Mesenchymal stem cell (in vitro differentiated cells and primary cell): ENCODE measurements at regions not wholly inside any gene's neighbourhood (a gene's known extent, or its start where the extent isn't known, plus 50 kb on each side); places are given as distances from the start of the nearest gene placed in this dataset.

ENCODE experiments used
- DNase-seq: peaks from one replicate; pipeline ENCODE4 v3.0.0-alpha.2; 2013
- H2AFZ ChIP-seq: one replicate; pipeline ENCODE4 v1.6.1; 2013; ENCODE audit warnings: low read depth, mild to moderate bottlenecking, control low read depth, inconsistent platforms, low read length, moderate library complexity
- H2AK5ac ChIP-seq: 2 replicates; pipeline ENCODE4 v1.6.1; 2013; ENCODE audit warnings: low read length, moderate library complexity, mild to moderate bottlenecking, inconsistent platforms; ENCODE audit not compliant: severe bottlenecking
- H2BK120ac ChIP-seq: one replicate; pipeline ENCODE4 v1.6.1; 2013; ENCODE audit warnings: low read depth, mild to moderate bottlenecking, inconsistent platforms, low read length, moderate library complexity
- H2BK12ac ChIP-seq, 2 experiments: one replicate each; pipeline ENCODE4 v1.6.1; 2013; ENCODE audit warnings: inconsistent platforms in 2 of 2, low read length in 2 of 2, mild to moderate bottlenecking in 2 of 2, moderate library complexity in 2 of 2, control low read depth in 1 of 2
- H2BK15ac ChIP-seq: one replicate; pipeline ENCODE4 v1.6.1; 2013; ENCODE audit warnings: mild to moderate bottlenecking, low read depth, inconsistent platforms; ENCODE audit not compliant: poor library complexity, severe bottlenecking
- H2BK5ac ChIP-seq: 2 replicates; pipeline ENCODE4 v1.6.1; 2013; ENCODE audit warnings: low read depth, mild to moderate bottlenecking, low read length, control low read depth, inconsistent platforms; ENCODE audit not compliant: poor library complexity, severe bottlenecking
- H3K14ac ChIP-seq, 2 experiments: one replicate each; pipeline ENCODE4 v1.6.1; 2013; ENCODE audit warnings: inconsistent platforms in 2 of 2, low read length in 2 of 2, control low read depth in 1 of 2, mild to moderate bottlenecking in 1 of 2, moderate library complexity in 1 of 2
- H3K18ac ChIP-seq, 2 experiments: one replicate each; pipeline ENCODE4 v1.6.1; 2013; ENCODE audit warnings: inconsistent platforms in 2 of 2, low read length in 2 of 2, control low read depth in 1 of 2, low read depth in 1 of 2, mild to moderate bottlenecking in 1 of 2
- H3K23ac ChIP-seq, 2 experiments: one replicate each; pipeline ENCODE4 v1.6.1; 2013; ENCODE audit warnings: inconsistent platforms in 2 of 2, low read length in 2 of 2, mild to moderate bottlenecking in 2 of 2, moderate library complexity in 2 of 2, control low read depth in 1 of 2
- H3K27ac ChIP-seq: 2 replicates; pipeline ENCODE4 v1.5.1; 2013; ENCODE audit warnings: mild to moderate bottlenecking, moderate library complexity, low read length, control low read depth, inconsistent platforms; ENCODE audit not compliant: poor library complexity, severe bottlenecking
- H3K27me3 ChIP-seq, 2 experiments: 2 replicates each; pipeline versions ENCODE4 v1.6.1 to v1.7.0; 2013; ENCODE audit warnings: low read length in 2 of 2, mild to moderate bottlenecking in 2 of 2, moderate library complexity in 2 of 2, control low read depth in 1 of 2, inconsistent platforms in 1 of 2; ENCODE audit not compliant: control insufficient read depth in 1 of 2, insufficient read depth in 1 of 2
- H3K36me3 ChIP-seq, 2 experiments: 2 replicates each; pipeline versions ENCODE4 v1.6.1 to v1.7.0; 2013; ENCODE audit warnings: low read length in 2 of 2, control low read depth in 1 of 2, inconsistent platforms in 1 of 2, low read depth in 1 of 2, mild to moderate bottlenecking in 1 of 2; ENCODE audit not compliant: insufficient read depth in 2 of 2, control insufficient read depth in 1 of 2
- H3K4ac ChIP-seq, 2 experiments: one replicate each; pipeline ENCODE4 v1.6.1; 2013; ENCODE audit warnings: inconsistent platforms in 2 of 2, low read length in 2 of 2, mild to moderate bottlenecking in 2 of 2, moderate library complexity in 2 of 2, control low read depth in 1 of 2, low read depth in 1 of 2
- H3K4me1 ChIP-seq: 2 replicates; pipeline ENCODE4 v1.6.1; 2013; ENCODE audit warnings: low read depth, low read length, control low read depth; ENCODE audit not compliant: control insufficient read depth, insufficient read depth
- H3K4me2 ChIP-seq: 2 replicates; pipeline ENCODE4 v1.6.1; 2013; ENCODE audit warnings: low read length, mild to moderate bottlenecking, inconsistent platforms; ENCODE audit not compliant: poor library complexity, severe bottlenecking
- H3K4me3 ChIP-seq, 2 experiments: 2 replicates each; pipeline versions ENCODE4 v1.5.1 to v1.7.0; 2013; ENCODE audit warnings: low read length in 2 of 2, mild to moderate bottlenecking in 2 of 2, control low read depth in 1 of 2, low read depth in 1 of 2; ENCODE audit not compliant: insufficient read depth in 1 of 2
- H3K79me1 ChIP-seq: replicated peaks from 2 replicates; pipeline ENCODE4 v1.6.1; 2013; ENCODE audit warnings: mild to moderate bottlenecking, control low read depth, low read length, inconsistent platforms; ENCODE audit not compliant: poor library complexity, severe bottlenecking
- H3K9ac ChIP-seq: 2 replicates; pipeline ENCODE4 v1.7.0; 2013; ENCODE audit warnings: mild to moderate bottlenecking, low read length, moderate library complexity
- H3K9me3 ChIP-seq: 2 replicates; pipeline ENCODE4 v1.7.0; 2013; ENCODE audit warnings: mild to moderate bottlenecking, low read length; ENCODE audit not compliant: control insufficient read depth
- H4K8ac ChIP-seq: one replicate; pipeline ENCODE4 v1.6.1; 2013; ENCODE audit warnings: inconsistent platforms, mild to moderate bottlenecking, low read length, moderate library complexity
- H4K91ac ChIP-seq: one replicate; pipeline ENCODE4 v1.6.1; 2013; ENCODE audit warnings: mild to moderate bottlenecking, low read length, inconsistent platforms
- WGBS: methylation state at CpG from one replicate; pipeline ENCODE4 v1.1.7; 2013; ENCODE audit warnings: mixed read lengths; 5-methylcytosine and 5-hydroxymethylcytosine counted together

DNA sequence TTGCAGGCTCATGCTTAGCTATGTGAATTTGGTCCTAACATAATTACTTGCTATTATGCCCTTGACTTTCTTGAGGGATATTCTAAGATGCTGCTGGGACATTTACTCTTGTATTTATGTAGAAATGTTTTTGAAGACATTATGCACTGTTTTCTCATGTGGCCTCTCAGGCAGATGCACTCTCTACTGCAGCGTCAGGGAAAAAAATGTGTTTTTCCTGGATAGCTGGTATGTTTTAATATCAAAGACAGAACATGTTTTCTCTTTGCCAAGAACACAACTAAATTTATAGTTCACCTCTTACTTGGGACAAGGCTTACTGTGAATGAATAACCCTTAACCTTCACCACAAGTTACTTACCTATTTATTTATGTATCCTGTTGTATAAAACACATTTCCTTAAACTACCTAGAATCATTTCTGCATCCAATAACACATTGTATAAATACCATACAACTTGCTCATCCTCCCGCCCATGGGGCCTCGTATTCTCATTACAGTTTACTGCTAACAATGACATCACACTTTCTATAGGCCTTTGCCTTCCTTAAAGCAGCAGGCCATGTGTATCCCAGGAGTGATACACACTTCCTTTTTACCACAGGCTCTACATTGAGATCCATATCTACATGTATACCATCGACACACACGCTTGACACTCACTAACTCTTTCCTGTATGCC lies 178.7 kb downstream of the SLIT2 start:
- H2BK5ac ChIP-seq, result no peak overlapping the region
- H3K79me1 ChIP-seq, result no peaks in the 10 kb centered on the region
- H3K4me2 ChIP-seq, result no peak overlapping the region
- no peak overlapping the region for H2AFZ ChIP-seq
- WGBS, result 29% methylated on average over 4 of the region's 5 CpGs
- H3K36me3 ChIP-seq, result no peaks in the 10 kb centered on the region
- H3K9me3 ChIP-seq, result no peaks in the 10 kb centered on the region
- H3K18ac ChIP-seq, result no peak overlapping the region
- no peak overlapping the region for H2BK120ac ChIP-seq
- peak; percentile 32 for DNase-seq
- no peak overlapping the region for H3K4me3 ChIP-seq
- no peak overlapping the region for H4K91ac ChIP-seq
- no peak overlapping the region for H3K23ac ChIP-seq
- no peak overlapping the region for H2BK15ac ChIP-seq
- no peak overlapping the region for H3K4ac ChIP-seq
- H3K9ac ChIP-seq, result peak overlapping the region; percentile 87
- H2AK5ac ChIP-seq, result no peak overlapping the region
- peak overlapping the region in 1 of 2 experiments; percentile 1 for H3K14ac ChIP-seq
- H2BK12ac ChIP-seq, result no peak overlapping the region
- H3K27me3 ChIP-seq, result no peaks in the 10 kb centered on the region
- H3K4me1 ChIP-seq, result no peaks in the 10 kb centered on the region
- H4K8ac ChIP-seq, result no peak overlapping the region
- no peak overlapping the region for H3K27ac ChIP-seq

DNA sequence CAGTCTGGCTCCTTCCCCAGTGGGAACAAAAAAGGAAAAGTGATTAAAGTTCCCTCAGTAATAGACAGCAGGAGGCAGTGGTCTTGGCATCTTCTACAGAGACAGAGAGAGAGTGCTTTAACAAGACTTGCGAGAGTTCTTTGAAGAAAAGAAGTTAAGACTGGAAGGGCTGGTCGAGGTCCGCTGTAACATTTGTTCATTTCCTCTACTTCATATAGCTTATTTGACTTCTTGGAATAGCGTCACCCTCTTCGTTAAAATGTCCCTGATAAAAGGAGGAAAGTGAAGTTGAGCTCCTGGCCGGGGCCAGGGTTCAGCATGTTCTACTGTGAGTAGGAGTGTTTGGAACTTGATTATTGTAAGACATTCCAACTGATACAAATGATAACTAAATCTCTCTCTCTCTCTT lies 179.8 kb downstream of the SLIT2 start:
- H3K4me1 ChIP-seq, result no peaks in the 10 kb centered on the region
- H2BK12ac ChIP-seq, result no peak overlapping the region
- H4K91ac ChIP-seq, result no peak overlapping the region
- peak overlapping the region; percentile 87 for H3K9ac ChIP-seq
- peak overlapping the region in 1 of 2 experiments; percentile 77 for H3K4me3 ChIP-seq
- H3K14ac ChIP-seq, result no peak overlapping the region
- H4K8ac ChIP-seq, result no peak overlapping the region
- H3K36me3 ChIP-seq, result no peaks in the 10 kb centered on the region
- WGBS, result no CpG with 5 or more reads among the region's 6 CpGs
- no peak overlapping the region for H2AFZ ChIP-seq
- H2BK5ac ChIP-seq, result no peak overlapping the region
- no peak overlapping the region for H3K27ac ChIP-seq
- no peak overlapping the region for H2BK120ac ChIP-seq
- no peak overlapping the region for H3K23ac ChIP-seq
- H3K79me1 ChIP-seq, result no peaks in the 10 kb centered on the region
- H3K4ac ChIP-seq, result no peak overlapping the region
- no peak overlapping the region for H3K18ac ChIP-seq
- H2BK15ac ChIP-seq, result no peak overlapping the region
- no peak overlapping the region for H3K4me2 ChIP-seq
- no peaks in the 10 kb centered on the region for H3K9me3 ChIP-seq
- DNase-seq, result no peak
- H3K27me3 ChIP-seq, result no peaks in the 10 kb centered on the region
- H2AK5ac ChIP-seq, result no peak overlapping the region

DNA sequence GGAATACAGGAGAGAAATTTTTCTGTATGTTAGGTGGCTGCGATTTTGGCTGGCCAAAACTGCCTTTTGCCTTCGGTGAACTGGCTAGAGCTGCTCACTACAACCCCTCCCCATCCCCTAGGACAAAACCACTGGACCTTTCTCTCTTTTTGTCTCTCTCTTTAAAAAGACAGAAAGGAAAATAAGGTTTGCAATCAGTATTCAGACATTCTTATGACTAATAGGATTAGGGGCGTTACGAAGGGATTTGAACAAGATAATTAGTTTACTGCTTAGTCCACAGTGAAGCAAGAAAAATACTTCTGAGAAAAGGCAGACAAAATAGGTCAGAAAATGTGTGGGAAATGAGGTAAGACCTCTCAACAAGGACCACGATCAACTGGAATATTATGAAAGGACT lies 180.4 kb downstream of the SLIT2 start:
- H3K18ac ChIP-seq, result no peak overlapping the region
- no peak overlapping the region for H2BK12ac ChIP-seq
- no peaks in the 10 kb centered on the region for H3K27me3 ChIP-seq
- no peak overlapping the region for H3K23ac ChIP-seq
- H4K91ac ChIP-seq, result no peak overlapping the region
- H3K9me3 ChIP-seq, result no peaks in the 10 kb centered on the region
- H3K36me3 ChIP-seq, result no peaks in the 10 kb centered on the region
- H4K8ac ChIP-seq, result no peak overlapping the region
- H3K4me2 ChIP-seq, result no peak overlapping the region
- no peak overlapping the region for H2BK5ac ChIP-seq
- no peak overlapping the region for H2BK15ac ChIP-seq
- H3K4me3 ChIP-seq, result peak overlapping the region in 1 of 2 experiments; percentile 77
- no peak overlapping the region for H2AFZ ChIP-seq
- DNase-seq, result peak; percentile 24
- H3K4ac ChIP-seq, result no peak overlapping the region
- H3K14ac ChIP-seq, result no peak overlapping the region
- H2BK120ac ChIP-seq, result no peak overlapping the region
- 88% methylated on average over 5 of the region's 5 CpGs for WGBS
- peak overlapping the region; percentile 34 for H2AK5ac ChIP-seq
- H3K9ac ChIP-seq, result peak overlapping the region; percentile 87
- no peaks in the 10 kb centered on the region for H3K4me1 ChIP-seq
- H3K27ac ChIP-seq, result no peak overlapping the region
- H3K79me1 ChIP-seq, result peaks cover 1% of the 10 kb centered on the region

DNA sequence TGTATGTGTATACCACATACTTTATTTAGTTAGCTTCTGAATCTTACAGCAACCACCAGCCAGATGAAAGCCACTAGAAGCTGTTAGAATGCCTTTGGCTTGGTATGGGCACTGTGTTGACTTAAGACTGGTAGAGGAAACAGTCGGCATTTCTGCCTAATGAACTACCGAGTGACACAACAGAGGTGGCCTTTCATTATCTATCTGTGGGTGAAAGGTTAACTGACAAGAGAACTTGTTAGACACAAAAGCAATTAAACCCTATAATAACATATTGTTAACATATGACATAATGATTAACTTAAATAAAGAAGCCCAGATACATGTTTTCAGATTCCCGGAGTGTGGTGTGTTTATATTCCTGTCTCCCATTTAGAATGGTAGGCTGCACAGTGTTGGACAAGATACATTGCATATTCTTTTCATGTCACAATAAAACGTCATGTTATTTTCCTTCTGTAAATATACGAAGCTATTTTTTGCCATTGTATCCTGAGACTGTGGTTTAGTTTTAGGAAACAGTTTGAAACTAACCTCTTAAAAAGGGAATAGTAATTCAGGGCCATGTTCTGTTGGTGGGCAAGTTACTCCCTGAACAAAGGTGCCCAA lies 181.5 kb downstream of the SLIT2 start:
- Histone ChIP-seq H2BK120ac (no peak overlapping the region), H2BK15ac (no peak overlapping the region), H3K9me3 (no peaks in the 10 kb centered on the region), H3K36me3 (no peaks in the 10 kb centered on the region), H3K9ac (peak overlapping the region; percentile 87), H3K4me3 (no peak overlapping the region), H4K8ac (no peak overlapping the region), H3K27ac (no peak overlapping the region), H2BK12ac (no peak overlapping the region), H3K27me3 (no peaks in the 10 kb centered on the region), H4K91ac (no peak overlapping the region), H2AFZ (no peak overlapping the region), H3K79me1 (peaks cover 1% of the 10 kb centered on the region), H3K4me2 (peak overlapping the region; percentile 3), H2BK5ac (no peak overlapping the region), H3K14ac (no peak overlapping the region), H3K23ac (no peak overlapping the region), H3K18ac (no peak overlapping the region), H3K4ac (no peak overlapping the region), H2AK5ac (no peak overlapping the region), H3K4me1 (no peaks in the 10 kb centered on the region)
- DNase-seq, result no peak
- WGBS, result 75% methylated on average over 2 of the region's 5 CpGs
